ENCODE measurements at regions not wholly inside any gene's neighbourhood (a gene's known extent, or its start where the extent isn't known, plus 50 kb on each side); places are given as distances from the start of the nearest gene placed in this dataset.

DNA sequence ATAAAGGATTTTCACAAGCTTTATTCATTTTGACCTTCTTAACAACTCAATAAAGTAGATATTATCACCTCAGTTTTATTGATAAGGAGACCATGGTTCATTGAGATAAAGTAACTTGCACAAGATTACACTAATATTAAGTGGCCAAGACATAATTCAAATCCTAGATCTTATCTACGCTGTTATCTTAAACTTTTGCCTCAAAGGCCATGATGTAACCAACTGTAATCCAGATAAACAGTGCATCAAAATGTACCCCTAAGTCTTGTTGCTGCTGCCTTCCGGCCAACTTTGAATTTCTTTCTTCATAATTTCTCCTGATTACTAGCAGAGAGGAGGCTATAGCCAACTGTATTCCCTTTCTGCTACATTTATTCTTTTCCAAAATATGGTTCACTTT is 1094.8 kb upstream of the PIK3C3 start:
- H3K4me3 ChIP-seq (ENCODE audit: low read depth, low read length) = no peak overlapping the region
- DNase-seq (ENCODE audit: low read depth) = no peak
- TF ChIP-seq, protein P1, sequence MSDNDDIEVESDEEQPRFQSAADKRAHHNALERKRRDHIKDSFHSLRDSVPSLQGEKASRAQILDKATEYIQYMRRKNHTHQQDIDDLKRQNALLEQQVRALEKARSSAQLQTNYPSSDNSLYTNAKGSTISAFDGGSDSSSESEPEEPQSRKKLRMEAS (IDR thresholded peaks at IDR 0.05; ENCODE audit: low read depth, low read length) = no peak
- TF ChIP-seq, protein P2, sequence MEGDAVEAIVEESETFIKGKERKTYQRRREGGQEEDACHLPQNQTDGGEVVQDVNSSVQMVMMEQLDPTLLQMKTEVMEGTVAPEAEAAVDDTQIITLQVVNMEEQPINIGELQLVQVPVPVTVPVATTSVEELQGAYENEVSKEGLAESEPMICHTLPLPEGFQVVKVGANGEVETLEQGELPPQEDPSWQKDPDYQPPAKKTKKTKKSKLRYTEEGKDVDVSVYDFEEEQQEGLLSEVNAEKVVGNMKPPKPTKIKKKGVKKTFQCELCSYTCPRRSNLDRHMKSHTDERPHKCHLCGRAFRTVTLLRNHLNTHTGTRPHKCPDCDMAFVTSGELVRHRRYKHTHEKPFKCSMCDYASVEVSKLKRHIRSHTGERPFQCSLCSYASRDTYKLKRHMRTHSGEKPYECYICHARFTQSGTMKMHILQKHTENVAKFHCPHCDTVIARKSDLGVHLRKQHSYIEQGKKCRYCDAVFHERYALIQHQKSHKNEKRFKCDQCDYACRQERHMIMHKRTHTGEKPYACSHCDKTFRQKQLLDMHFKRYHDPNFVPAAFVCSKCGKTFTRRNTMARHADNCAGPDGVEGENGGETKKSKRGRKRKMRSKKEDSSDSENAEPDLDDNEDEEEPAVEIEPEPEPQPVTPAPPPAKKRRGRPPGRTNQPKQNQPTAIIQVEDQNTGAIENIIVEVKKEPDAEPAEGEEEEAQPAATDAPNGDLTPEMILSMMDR (IDR thresholded peaks at IDR 0.05; ENCODE audit: low read depth, low read length) = no peak
- TF ChIP-seq MYC (IDR thresholded peaks at IDR 0.05; ENCODE audit: low read depth, low read length) (no peak), POLR2A (IDR thresholded peaks at IDR 0.05; ENCODE audit: extremely low read depth, insufficient read length) (no peak)

DNA sequence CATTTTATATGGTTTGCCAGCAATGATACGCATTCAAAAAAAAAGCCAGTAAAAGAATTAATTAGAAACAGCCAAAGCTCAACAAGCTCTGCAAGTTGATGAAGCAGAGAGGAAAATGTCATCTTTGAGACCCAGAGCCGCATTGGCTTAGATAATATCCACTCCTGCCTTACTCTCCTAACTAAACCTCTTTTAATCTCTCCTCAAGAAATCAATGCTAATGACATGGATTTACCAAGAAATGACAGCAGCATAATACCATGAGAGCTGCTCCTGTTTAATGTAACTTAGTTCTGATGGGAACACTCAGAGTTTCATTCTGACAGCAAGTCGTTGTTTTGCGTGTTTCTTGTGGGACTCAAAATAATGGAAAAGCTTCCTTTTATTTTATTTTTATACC is 1099.4 kb upstream of the PIK3C3 start:
- TF ChIP-seq, protein P2 (IDR thresholded peaks at IDR 0.05; ENCODE audit: low read depth, low read length) = no peak
- no peak for TF ChIP-seq MYC (IDR thresholded peaks at IDR 0.05; ENCODE audit: low read depth, low read length)
- TF ChIP-seq, protein P1 (IDR thresholded peaks at IDR 0.05; ENCODE audit: low read depth, low read length) = no peak
- no peak for TF ChIP-seq POLR2A (IDR thresholded peaks at IDR 0.05; ENCODE audit: extremely low read depth, insufficient read length)
- H3K4me3 ChIP-seq (ENCODE audit: low read depth, low read length) = no peak overlapping the region
- no peak for DNase-seq (ENCODE audit: low read depth)

DNA sequence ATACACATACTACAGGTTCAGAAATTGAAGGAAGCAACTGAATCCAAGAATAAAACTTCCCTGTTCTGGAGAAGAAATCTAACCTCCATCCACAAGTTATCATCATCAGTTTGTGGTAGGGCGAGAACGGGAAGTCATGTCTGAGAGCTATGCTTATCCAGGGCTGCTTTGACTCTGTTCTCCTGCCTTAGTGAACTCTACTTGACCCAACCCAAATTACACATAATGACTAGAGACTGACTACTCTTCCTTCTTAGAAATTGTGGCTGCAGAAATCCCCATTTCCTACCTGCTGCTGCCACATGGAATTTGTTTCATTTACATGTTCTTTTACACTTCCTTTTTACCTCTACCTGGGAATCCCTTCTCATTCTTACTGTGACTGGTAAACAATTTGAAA is 1102.6 kb upstream of the PIK3C3 start:
- no peak for DNase-seq (ENCODE audit: low read depth)
- H3K4me3 ChIP-seq (ENCODE audit: low read depth, low read length) = no peak overlapping the region
- TF ChIP-seq, protein P2 (IDR thresholded peaks at IDR 0.05; ENCODE audit: low read depth, low read length) = no peak
- TF ChIP-seq, protein P1 (IDR thresholded peaks at IDR 0.05; ENCODE audit: low read depth, low read length) = no peak

DNA sequence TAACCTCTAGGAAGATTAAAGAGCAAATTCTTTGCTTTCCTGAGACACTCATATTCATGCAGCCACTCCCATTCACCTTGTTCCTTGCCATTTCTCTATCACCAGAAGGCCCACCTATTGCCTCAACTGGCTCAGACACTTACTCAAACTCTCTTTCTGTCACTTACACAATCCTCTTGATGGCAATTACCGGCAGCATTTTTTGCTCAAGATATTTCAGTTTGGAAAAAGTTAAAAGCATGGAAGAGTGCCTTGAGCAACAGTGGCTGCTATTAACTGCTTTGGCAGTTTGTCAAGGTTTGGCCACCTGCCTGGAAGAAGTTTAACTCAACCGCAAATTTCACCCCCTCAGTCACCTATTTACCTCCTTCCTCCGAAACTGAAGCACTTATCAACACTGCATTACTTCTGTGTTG is 1104.0 kb upstream of the PIK3C3 start:
- no peak overlapping the region for H3K4me3 ChIP-seq (ENCODE audit: low read depth, low read length)
- no peak for DNase-seq (ENCODE audit: low read depth)
- TF ChIP-seq POLR2A (IDR thresholded peaks at IDR 0.05; ENCODE audit: extremely low read depth, insufficient read length) (no peak), MYC (IDR thresholded peaks at IDR 0.05; ENCODE audit: low read depth, low read length) (no peak)
- TF ChIP-seq, protein P1 (IDR thresholded peaks at IDR 0.05; ENCODE audit: low read depth, low read length) = no peak
- TF ChIP-seq, protein P2 (IDR thresholded peaks at IDR 0.05; ENCODE audit: low read depth, low read length) = no peak

DNA sequence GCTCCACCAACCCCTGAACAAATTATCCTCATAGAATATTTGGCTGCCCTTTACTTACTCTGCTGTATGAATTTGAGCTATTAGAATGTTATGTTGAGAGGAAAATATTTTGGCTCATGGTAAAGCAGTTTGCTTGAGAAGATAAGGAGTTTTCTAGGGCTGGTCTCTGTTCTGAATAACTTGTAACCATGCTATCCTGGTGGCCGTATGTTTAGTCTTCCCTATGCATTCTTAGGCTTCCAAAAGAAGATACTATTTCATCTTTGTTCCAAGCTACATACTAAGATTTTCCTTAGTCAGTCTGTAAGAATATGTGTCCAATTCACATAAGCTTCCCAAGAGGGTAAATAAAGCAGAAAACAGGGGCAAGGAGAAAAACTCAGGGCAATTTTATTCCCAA is 1105.1 kb upstream of the PIK3C3 start:
- TF ChIP-seq MYC (IDR thresholded peaks at IDR 0.05; ENCODE audit: low read depth, low read length) (no peak), POLR2A (IDR thresholded peaks at IDR 0.05; ENCODE audit: extremely low read depth, insufficient read length) (no peak)
- TF ChIP-seq, protein P2 (IDR thresholded peaks at IDR 0.05; ENCODE audit: low read depth, low read length) = no peak
- TF ChIP-seq, protein P1 (IDR thresholded peaks at IDR 0.05; ENCODE audit: low read depth, low read length) = no peak
- DNase-seq (ENCODE audit: low read depth) = no peak
- no peak overlapping the region for H3K4me3 ChIP-seq (ENCODE audit: low read depth, low read length)

DNA sequence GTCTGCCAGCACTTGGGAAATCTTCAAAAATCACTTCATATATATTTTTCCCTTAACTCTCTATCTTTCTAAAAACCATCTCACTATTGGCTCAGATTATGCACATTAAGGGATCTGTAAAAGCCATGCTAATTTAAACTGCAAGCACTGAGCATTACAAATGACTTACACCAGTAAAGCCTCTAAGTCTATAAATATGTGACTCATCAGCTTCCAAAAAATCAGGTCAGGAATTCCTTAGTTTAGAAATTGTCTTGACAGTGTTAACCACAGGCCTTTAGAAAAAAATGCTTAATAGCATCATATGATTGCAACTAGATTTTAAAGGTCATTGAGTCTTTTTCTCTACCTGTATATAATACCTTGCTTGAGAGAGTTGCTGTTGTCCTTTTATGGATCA is 1113.6 kb upstream of the PIK3C3 start:
- TF ChIP-seq, protein P1 (IDR thresholded peaks at IDR 0.05; ENCODE audit: low read depth, low read length) = no peak
- no peak for TF ChIP-seq POLR2A (IDR thresholded peaks at IDR 0.05; ENCODE audit: extremely low read depth, insufficient read length)
- TF ChIP-seq, protein P2 (IDR thresholded peaks at IDR 0.05; ENCODE audit: low read depth, low read length) = no peak
- no peak for TF ChIP-seq MYC (IDR thresholded peaks at IDR 0.05; ENCODE audit: low read depth, low read length)
- no peak for DNase-seq (ENCODE audit: low read depth)
- H3K4me3 ChIP-seq (ENCODE audit: low read depth, low read length) = no peak overlapping the region
